Heart right ventricle (tissue), 16 donors: ENCODE measurements at regions not wholly inside any gene's neighbourhood (a gene's known extent, or its start where the extent isn't known, plus 50 kb on each side); places are given as distances from the start of the nearest gene placed in this dataset.

ENCODE experiments used
- ATAC-seq, 8 donors: fragments of 200-7000 bp; cut with Tn5 transposase; one replicate each; pipeline ENCODE4 v1.9.1; 2020; ENCODE audit warnings: mild to moderate bottlenecking in 8 of 8, moderate library complexity in 8 of 8, moderate number of reproducible peaks in 1 of 8
- DNase-seq, 2 donors: peaks; one replicate each; pipeline ENCODE4 v3.0.0-alpha.2; 2020
- H3K27ac ChIP-seq, 10 donors: fragments of 200-600 bp; sonication (generic) in 2 of 10; one replicate each; pipeline versions ENCODE4 v1.5.0 to v1.8.0; 2020 to 2022; ENCODE audit warnings: mild to moderate bottlenecking in 3 of 10
- H3K27me3 ChIP-seq, 7 donors: fragments of 200-600 bp; one replicate each; pipeline ENCODE4 v1.8.0; 2021 to 2022; ENCODE audit warnings: mild to moderate bottlenecking in 2 of 7
- H3K36me3 ChIP-seq, 9 donors: fragments of 200-600 bp; sonication (generic) in 1 of 9; one replicate each; pipeline versions ENCODE4 v1.5.0 to v1.8.0; 2020 to 2022; ENCODE audit warnings: mild to moderate bottlenecking in 2 of 9
- H3K4me1 ChIP-seq, 9 donors: fragments of 200-600 bp; sonication (generic) in 1 of 9; one replicate each; pipeline versions ENCODE4 v1.5.0 to v1.8.0; 2020 to 2022; ENCODE audit warnings: mild to moderate bottlenecking in 4 of 9
- H3K4me3 ChIP-seq, 10 donors: fragments of 200-600 bp; sonication (generic) in 2 of 10; one replicate each; pipeline versions ENCODE4 v1.5.0 to v1.8.0; 2020 to 2022; ENCODE audit warnings: mild to moderate bottlenecking in 7 of 10, moderate library complexity in 2 of 10
- H3K9me3 ChIP-seq, 11 donors: fragments of 200-600 bp in 10 of 11; sonication (generic) in 2 of 11; one replicate each; pipeline versions ENCODE4 v1.5.0 to v1.8.0; 2013 to 2022; ENCODE audit warnings: mild to moderate bottlenecking in 2 of 11, control low read depth in 1 of 11, moderate library complexity in 1 of 11
- WGBS, 2 donors: extraction: QIAGEN DNeasy Blood & Tissue Kit; methylation state at CpG; one replicate each; pipeline ENCODE4 v1.1.7; 2013; ENCODE audit warnings: inconsistent platforms in 1 of 2; 5-methylcytosine and 5-hydroxymethylcytosine counted together
- intact Hi-C, 10 donors: fragments of 100-400 bp; cut with DNase I; formaldehyde crosslinking; loops; one replicate each; pipeline versions ENCODE4 v1.11.1 to v1.14.2; 2022
- TF ChIP-seq, protein P1 (sequence below), 9 donors: fragments of 200-600 bp; sonication (generic) in 2 of 9; IDR thresholded peaks; one replicate each; pipeline versions ENCODE4 v1.5.0 to v1.8.0; 2021 to 2022; ENCODE audit warnings: antibody characterized with exemption in 9 of 9, mild to moderate bottlenecking in 5 of 9, moderate library complexity in 1 of 9
- donor health status: Arrhythmogenic right ventricular cardiomyopathy.
- donor health status: ischemic (EF 13 %, LVEDD 7.1; RV severe dilation, severe dysfunction).
- donor health status: healthy with polysubstance abuse.
- donor health status: DM: no; HTN: yes; CAD: no.
- donor health status: DM: no; HTN: no; CAD: no.
- donor health status: ischemic (EF 25% LVEDD 6.9; RV normal size, moderate dysfunction).
- donor health status: ischemic (EF 25% LVEDD 5.7; RV mildly dilated, moderate dysfunction).
- donor health status: healthy.
- donor health status: DM: yes; HTN: yes; CAD: no.
- donor health status: Ischemic cardiomyopathy.
- donor health status: ischemic (EF 35%, LVEDD 5.7; RV mildly dilated, moderate dysfunction).
- donor health status: nonischemic (EF 11% LVEDD 7.7; RV severe dilation, severe dysfunction).
- donor health status: DM: yes; HTN: yes; CAD: no.
- donor health status: PGD.
- donor health status: ischemic (EF 29% LVEDD 5.4; RV normal size, mild dysfunction).
- donor health status: nonischemic (EF 23%, LVEDD 6.1; RV moderate dilation, normal function).

DNA sequence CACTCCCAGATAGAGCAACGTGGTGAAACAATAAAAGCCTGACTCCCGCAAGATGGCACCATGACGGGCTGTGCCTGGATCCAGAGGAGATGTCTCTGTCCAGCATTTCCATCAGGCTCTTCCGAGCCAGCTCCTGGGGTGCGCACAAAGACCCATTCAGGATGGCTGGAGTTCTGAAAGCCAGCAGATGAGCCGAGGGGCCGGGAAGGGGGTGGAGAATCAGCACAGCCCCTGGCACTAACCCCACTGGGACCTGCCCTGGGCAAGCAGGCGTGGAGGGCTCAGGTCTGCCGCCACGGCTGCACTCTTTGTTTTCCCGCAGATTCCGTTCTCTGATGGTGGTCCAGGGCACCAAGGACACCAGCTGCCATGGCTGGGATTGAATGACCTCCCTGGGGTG lies 97.2 kb upstream of the BLID start:
- DNase-seq: no peak
- H3K4me3 ChIP-seq: no peak overlapping the region
- 83 to 93% methylated on average over 12 of the region's 12 CpGs for WGBS, 2 donors
- H3K4me1 ChIP-seq: peaks cover 0 to 46% (median 34%) of the 10 kb centered on the region in 9 donors
- TF ChIP-seq, protein P1, sequence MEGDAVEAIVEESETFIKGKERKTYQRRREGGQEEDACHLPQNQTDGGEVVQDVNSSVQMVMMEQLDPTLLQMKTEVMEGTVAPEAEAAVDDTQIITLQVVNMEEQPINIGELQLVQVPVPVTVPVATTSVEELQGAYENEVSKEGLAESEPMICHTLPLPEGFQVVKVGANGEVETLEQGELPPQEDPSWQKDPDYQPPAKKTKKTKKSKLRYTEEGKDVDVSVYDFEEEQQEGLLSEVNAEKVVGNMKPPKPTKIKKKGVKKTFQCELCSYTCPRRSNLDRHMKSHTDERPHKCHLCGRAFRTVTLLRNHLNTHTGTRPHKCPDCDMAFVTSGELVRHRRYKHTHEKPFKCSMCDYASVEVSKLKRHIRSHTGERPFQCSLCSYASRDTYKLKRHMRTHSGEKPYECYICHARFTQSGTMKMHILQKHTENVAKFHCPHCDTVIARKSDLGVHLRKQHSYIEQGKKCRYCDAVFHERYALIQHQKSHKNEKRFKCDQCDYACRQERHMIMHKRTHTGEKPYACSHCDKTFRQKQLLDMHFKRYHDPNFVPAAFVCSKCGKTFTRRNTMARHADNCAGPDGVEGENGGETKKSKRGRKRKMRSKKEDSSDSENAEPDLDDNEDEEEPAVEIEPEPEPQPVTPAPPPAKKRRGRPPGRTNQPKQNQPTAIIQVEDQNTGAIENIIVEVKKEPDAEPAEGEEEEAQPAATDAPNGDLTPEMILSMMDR (IDR thresholded peaks at IDR 0.05): no peak
- no peak overlapping the region for H3K27ac ChIP-seq
- H3K27me3 ChIP-seq: no peaks in the 10 kb centered on the region
- H3K36me3 ChIP-seq: no peaks in the 10 kb centered on the region
- intact Hi-C loops: loop anchor here in 7 of 10 donors (5.0 to 10.0 kb wide), 4 partner anchors 152 to 294 kb away; no protein-coding TSS in a partner anchor
- no peak for ATAC-seq
- no peaks in the 10 kb centered on the region for H3K9me3 ChIP-seq

DNA sequence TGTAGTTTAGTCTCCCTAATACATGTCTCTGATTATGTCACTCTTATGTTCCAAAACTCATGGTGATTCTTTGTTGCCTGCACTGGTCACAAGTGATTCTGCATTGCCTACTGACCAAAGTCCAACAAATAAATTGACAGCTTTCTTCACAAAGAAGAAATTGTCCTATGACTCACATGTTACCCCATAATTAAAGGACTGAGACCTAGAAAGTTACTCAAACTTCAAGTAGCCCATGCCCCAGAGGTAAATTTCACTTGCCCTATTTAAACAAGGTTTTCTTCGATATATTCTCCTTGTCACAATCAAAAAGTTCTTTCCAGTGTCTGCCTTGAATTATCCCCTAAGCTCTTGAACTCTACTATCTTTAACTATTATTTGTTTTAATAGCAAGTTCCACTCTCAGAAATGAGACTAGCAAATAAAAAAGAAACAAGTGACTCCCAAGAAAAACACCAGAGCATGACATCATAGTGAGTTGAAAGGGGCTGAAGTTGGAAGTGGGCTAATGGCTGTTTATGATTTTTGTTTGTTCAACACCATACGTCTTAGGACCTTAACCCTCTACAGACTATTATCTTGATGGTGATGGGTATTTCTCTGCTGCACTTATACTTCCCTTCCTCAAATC lies 94.5 kb upstream of the BLID start:
- Histone ChIP-seq H3K27me3 (no peaks in the 10 kb centered on the region), H3K36me3 (no peaks in the 10 kb centered on the region), H3K9me3 (no peaks in the 10 kb centered on the region), H3K4me1 (peaks cover 0 to 58% (median 44%) of the 10 kb centered on the region in 9 donors), H3K4me3 (no peak overlapping the region), H3K27ac (peak overlapping the region in 7 of 10 donors; percentile 6 to 64 (median 40))
- ATAC-seq (peak in 3 of 8 donors; percentile 2 to 13 (median 8)), DNase-seq (no peak)
- TF ChIP-seq, protein P1 (IDR thresholded peaks at IDR 0.05): no peak
- intact Hi-C loops: loop anchor here in 7 of 10 donors (5.0 to 10.0 kb wide), 4 partner anchors 154 to 297 kb away; no protein-coding TSS in a partner anchor
- WGBS, 2 donors: 68 to 74% methylated on average over 2 of the region's 2 CpGs

DNA sequence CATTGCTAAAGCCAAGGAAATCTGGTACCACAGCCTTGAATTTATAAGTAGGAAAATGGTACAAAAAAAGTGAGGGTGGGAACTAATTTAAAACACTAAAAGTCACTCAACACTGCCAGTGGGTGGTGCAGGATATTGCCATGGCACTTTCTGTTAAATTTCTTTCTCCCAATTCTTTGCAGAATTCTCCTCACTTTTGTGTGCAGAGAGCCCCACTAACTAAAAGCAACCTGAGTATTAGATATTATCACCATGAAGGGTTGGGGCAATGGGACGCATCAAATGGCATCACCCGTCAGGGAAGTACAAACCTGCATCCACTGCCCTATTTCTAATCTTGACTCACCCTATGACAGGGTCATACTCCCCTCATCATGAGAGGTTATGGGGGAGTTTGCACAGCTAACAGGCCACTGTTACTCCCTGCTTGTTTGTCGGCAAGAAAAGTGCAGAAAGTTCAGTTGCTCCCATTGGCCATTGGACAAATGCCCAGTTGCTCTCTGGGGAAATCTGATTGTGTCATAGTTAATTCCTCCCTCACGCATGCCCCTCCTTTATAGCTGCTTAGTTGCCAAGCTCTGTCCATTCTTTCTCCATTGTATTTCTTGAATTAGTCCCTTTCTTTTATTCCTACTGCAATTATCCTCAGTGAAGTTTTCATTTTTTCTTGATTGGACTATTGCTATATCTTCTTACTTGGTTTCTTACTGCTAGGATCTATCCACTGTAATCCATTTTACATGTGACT lies 93.8 kb upstream of the BLID start:
- TF ChIP-seq, protein P1 (IDR thresholded peaks at IDR 0.05): no peak
- H3K27me3 ChIP-seq: no peaks in the 10 kb centered on the region
- H3K27ac ChIP-seq: peak overlapping the region in 7 of 10 donors; percentile 6 to 64 (median 40)
- ATAC-seq (peak; percentile 67 to 81 (median 74)), DNase-seq (peak in 1 of 2 donors; percentile 90)
- H3K4me3 ChIP-seq: no peak overlapping the region
- intact Hi-C loops: loop anchor here in 8 of 10 donors (5.0 to 10.0 kb wide), 8 partner anchors 105 to 485 kb away; no protein-coding TSS in a partner anchor
- no peaks in the 10 kb centered on the region for H3K9me3 ChIP-seq
- H3K4me1 ChIP-seq: peaks cover 0 to 51% (median 40%) of the 10 kb centered on the region in 9 donors
- H3K36me3 ChIP-seq: no peaks in the 10 kb centered on the region
- WGBS, 2 donors: 31 to 42% methylated on average over 4 of the region's 4 CpGs

DNA sequence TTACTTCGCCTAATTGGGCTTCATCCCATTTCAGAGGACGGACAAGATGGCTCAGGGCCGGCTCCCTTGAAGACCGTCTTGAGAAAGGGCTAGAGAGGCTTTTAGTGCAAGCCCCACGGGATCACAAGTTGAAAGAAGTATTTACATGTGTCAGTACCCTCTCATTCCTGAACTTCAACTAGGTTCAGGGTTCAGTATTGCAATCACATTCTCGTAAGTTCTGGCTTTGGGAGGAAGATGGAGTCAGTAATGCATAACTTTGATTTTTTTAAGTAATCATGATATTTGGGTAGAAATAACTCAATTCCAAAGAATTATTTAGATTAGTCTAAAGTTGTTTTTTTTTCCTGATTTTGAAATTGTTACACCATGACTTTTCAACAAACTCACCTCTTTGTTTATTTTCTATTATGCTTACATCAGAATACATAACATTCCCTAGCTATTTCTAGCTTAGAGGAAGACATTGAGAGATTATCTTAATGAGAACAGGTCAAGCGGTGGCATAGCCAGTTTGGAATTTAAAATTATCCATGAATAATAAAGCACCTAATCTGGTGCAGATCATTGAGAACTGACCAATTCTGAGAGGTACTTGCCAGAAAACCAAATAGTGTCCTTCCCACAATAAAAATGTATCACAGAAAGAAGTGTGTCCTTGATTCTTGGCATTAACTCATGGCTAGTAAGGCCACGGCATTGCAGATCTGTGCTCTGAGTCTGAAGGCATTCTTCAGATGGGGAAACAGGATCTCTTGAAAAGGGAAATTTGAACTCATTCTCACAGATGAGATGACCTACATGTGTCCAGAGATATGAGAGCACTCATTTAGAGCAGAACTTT lies 92.1 kb upstream of the BLID start:
- Histone ChIP-seq H3K27me3 (no peaks in the 10 kb centered on the region), H3K9me3 (no peaks in the 10 kb centered on the region), H3K4me3 (no peak overlapping the region), H3K4me1 (peaks cover 0 to 50% (median 38%) of the 10 kb centered on the region in 9 donors), H3K36me3 (no peaks in the 10 kb centered on the region), H3K27ac (peak overlapping the region in 6 of 10 donors; percentile 11 to 66 (median 27))
- ATAC-seq (no peak), DNase-seq (no peak)
- TF ChIP-seq, protein P1 (IDR thresholded peaks at IDR 0.05): no peak
- 67 to 74% methylated on average over 8 of the region's 8 CpGs for WGBS, 2 donors
- intact Hi-C loops: loop anchor here in 6 of 10 donors (10.0 kb wide), 4 partner anchors 103 to 483 kb away; no protein-coding TSS in a partner anchor
